ENCODE measurements at regions not wholly inside any gene's neighbourhood (a gene's known extent, or its start where the extent isn't known, plus 50 kb on each side); places are given as distances from the start of the nearest gene placed in this dataset.
A peak's percentile ranks its signal among the peaks of the same experiment; 100 is the strongest.

GRCh38 chr12:124680863-124681778 is 113.7 kb upstream of the NCOR2 start:
- Histone ChIP-seq H3K27me3 (ENCODE audit: control insufficient read depth in 3 of 3, insufficient read depth in 3 of 3, low read length in 3 of 3) (peaks cover 0 to 3% (median 0%) of the 10 kb centered on the region in 3 donors), H3K4me1 (ENCODE audit: control insufficient read depth in 3 of 3, insufficient read depth in 2 of 3, low read depth in 1 of 3, low read length in 2 of 3) (peaks cover 0 to 35% (median 0%) of the 10 kb centered on the region in 3 donors), H3K27ac (ENCODE audit: low read depth in 1 of 3, low read length in 2 of 3) (peak overlapping the region in 1 of 3 donors; percentile 88), H3K9me3 (ENCODE audit: control insufficient read depth in 2 of 2, insufficient read depth in 1 of 2, low read depth in 1 of 2, low read length in 1 of 2) (no peaks in the 10 kb centered on the region), H3K36me3 (ENCODE audit: control insufficient read depth in 3 of 3, insufficient read depth in 2 of 3, low read depth in 1 of 3, low read length in 3 of 3) (no peaks in the 10 kb centered on the region), H3K4me3 (ENCODE audit: low read depth in 1 of 3, low read length in 3 of 3) (no peak overlapping the region)
- FAIRE-seq (no peak), DNase-seq (peak in 1 of 2 donors; percentile 15)
- 69 to 80% (median 79%) methylated on average over 21 of the region's 21 CpGs for WGBS, 3 donors

GRCh38 chr12:124679533-124680371 is 112.3 kb upstream of the NCOR2 start:
- Histone ChIP-seq H3K36me3 (ENCODE audit: control insufficient read depth in 3 of 3, insufficient read depth in 2 of 3, low read depth in 1 of 3, low read length in 3 of 3) (no peaks in the 10 kb centered on the region), H3K4me1 (ENCODE audit: control insufficient read depth in 3 of 3, insufficient read depth in 2 of 3, low read depth in 1 of 3, low read length in 2 of 3) (peaks cover 0 to 32% (median 0%) of the 10 kb centered on the region in 3 donors), H3K4me3 (ENCODE audit: low read depth in 1 of 3, low read length in 3 of 3) (no peak overlapping the region), H3K9me3 (ENCODE audit: control insufficient read depth in 2 of 2, insufficient read depth in 1 of 2, low read depth in 1 of 2, low read length in 1 of 2) (no peaks in the 10 kb centered on the region), H3K27me3 (ENCODE audit: control insufficient read depth in 3 of 3, insufficient read depth in 3 of 3, low read length in 3 of 3) (no peaks in the 10 kb centered on the region), H3K27ac (ENCODE audit: low read depth in 1 of 3, low read length in 2 of 3) (peak overlapping the region in 1 of 3 donors; percentile 11)
- DNase-seq: no peak
- WGBS, 3 donors: 63 to 73% (median 64%) methylated on average over 17 of the region's 17 CpGs
- no peak for FAIRE-seq

GRCh38 chr12:124679047-124679446 is 111.6 kb upstream of the NCOR2 start:
- 57 to 91% (median 89%) methylated on average over 4 of the region's 4 CpGs for WGBS, 3 donors
- H3K27ac ChIP-seq (ENCODE audit: low read depth in 1 of 3, low read length in 2 of 3): peak overlapping the region in 1 of 3 donors; percentile 11
- DNase-seq (no peak), FAIRE-seq (no peak)
- H3K4me3 ChIP-seq (ENCODE audit: low read depth in 1 of 3, low read length in 3 of 3): no peak overlapping the region
- H3K36me3 ChIP-seq (ENCODE audit: control insufficient read depth in 3 of 3, insufficient read depth in 2 of 3, low read depth in 1 of 3, low read length in 3 of 3): no peaks in the 10 kb centered on the region
- H3K9me3 ChIP-seq (ENCODE audit: control insufficient read depth in 2 of 2, insufficient read depth in 1 of 2, low read depth in 1 of 2, low read length in 1 of 2): no peaks in the 10 kb centered on the region
- peaks cover 0 to 28% (median 0%) of the 10 kb centered on the region in 3 donors for H3K4me1 ChIP-seq (ENCODE audit: control insufficient read depth in 3 of 3, insufficient read depth in 2 of 3, low read depth in 1 of 3, low read length in 2 of 3)
- no peaks in the 10 kb centered on the region for H3K27me3 ChIP-seq (ENCODE audit: control insufficient read depth in 3 of 3, insufficient read depth in 3 of 3, low read length in 3 of 3)

- 64 to 74% (median 73%) methylated on average over 12 to 15 of the region's 15 CpGs for WGBS, 3 donors
- Histone ChIP-seq H3K4me1 (ENCODE audit: control insufficient read depth in 3 of 3, insufficient read depth in 2 of 3, low read depth in 1 of 3, low read length in 2 of 3) (peaks cover 0 to 28% (median 0%) of the 10 kb centered on the region in 3 donors), H3K27ac (ENCODE audit: low read depth in 1 of 3, low read length in 2 of 3) (no peak overlapping the region), H3K27me3 (ENCODE audit: control insufficient read depth in 3 of 3, insufficient read depth in 3 of 3, low read length in 3 of 3) (no peaks in the 10 kb centered on the region), H3K4me3 (ENCODE audit: low read depth in 1 of 3, low read length in 3 of 3) (no peak overlapping the region), H3K36me3 (ENCODE audit: control insufficient read depth in 3 of 3, insufficient read depth in 2 of 3, low read depth in 1 of 3, low read length in 3 of 3) (no peaks in the 10 kb centered on the region), H3K9me3 (ENCODE audit: control insufficient read depth in 2 of 2, insufficient read depth in 1 of 2, low read depth in 1 of 2, low read length in 1 of 2) (no peaks in the 10 kb centered on the region)
- DNase-seq (no peak), FAIRE-seq (no peak)
These were observed 111.0 kb upstream of the NCOR2 start for GRCh38 chr12:124678421-124678893.

- 89 to 91% (median 89%) methylated on average over 21 of the region's 21 CpGs for WGBS, 3 donors
- DNase-seq: no peak
- Histone ChIP-seq H3K27ac (ENCODE audit: low read depth in 1 of 3, low read length in 2 of 3) (no peak overlapping the region), H3K27me3 (ENCODE audit: control insufficient read depth in 3 of 3, insufficient read depth in 3 of 3, low read length in 3 of 3) (no peaks in the 10 kb centered on the region), H3K4me3 (ENCODE audit: low read depth in 1 of 3, low read length in 3 of 3) (no peak overlapping the region), H3K9me3 (ENCODE audit: control insufficient read depth in 2 of 2, insufficient read depth in 1 of 2, low read depth in 1 of 2, low read length in 1 of 2) (no peaks in the 10 kb centered on the region), H3K4me1 (ENCODE audit: control insufficient read depth in 3 of 3, insufficient read depth in 2 of 3, low read depth in 1 of 3, low read length in 2 of 3) (peaks cover 0 to 21% (median 0%) of the 10 kb centered on the region in 3 donors), H3K36me3 (ENCODE audit: control insufficient read depth in 3 of 3, insufficient read depth in 2 of 3, low read depth in 1 of 3, low read length in 3 of 3) (no peaks in the 10 kb centered on the region)
- FAIRE-seq: no peak
These were observed 110.3 kb upstream of the NCOR2 start for GRCh38 chr12:124677552-124678356.

- 92 to 93% (median 93%) methylated on average over 38 to 42 of the region's 42 CpGs for WGBS, 3 donors
- H3K27ac ChIP-seq (ENCODE audit: low read depth in 1 of 3, low read length in 2 of 3): peak overlapping the region in 1 of 3 donors; percentile 41
- FAIRE-seq: no peak
These were observed 109.5 kb upstream of the NCOR2 start for GRCh38 chr12:124676714-124677462.

GRCh38 chr12:124675881-124676713 is 108.7 kb upstream of the NCOR2 start:
- FAIRE-seq (no peak), DNase-seq (no peak)
- Histone ChIP-seq H3K36me3 (ENCODE audit: control insufficient read depth in 3 of 3, insufficient read depth in 2 of 3, low read depth in 1 of 3, low read length in 3 of 3) (no peaks in the 10 kb centered on the region), H3K9me3 (ENCODE audit: control insufficient read depth in 2 of 2, insufficient read depth in 1 of 2, low read depth in 1 of 2, low read length in 1 of 2) (no peaks in the 10 kb centered on the region), H3K4me1 (ENCODE audit: control insufficient read depth in 3 of 3, insufficient read depth in 2 of 3, low read depth in 1 of 3, low read length in 2 of 3) (peaks cover 0 to 8% (median 0%) of the 10 kb centered on the region in 3 donors), H3K27me3 (ENCODE audit: control insufficient read depth in 3 of 3, insufficient read depth in 3 of 3, low read length in 3 of 3) (no peaks in the 10 kb centered on the region), H3K4me3 (ENCODE audit: low read depth in 1 of 3, low read length in 3 of 3) (no peak overlapping the region), H3K27ac (ENCODE audit: low read depth in 1 of 3, low read length in 2 of 3) (peak overlapping the region in 1 of 3 donors; percentile 41)
- 68 to 89% (median 75%) methylated on average over 33 to 36 of the region's 36 CpGs for WGBS, 3 donors

More at GRCh38 chr12:124676714-124677462, 109.5 kb upstream of the NCOR2 start:
- no peak for DNase-seq
- no peak overlapping the region for H3K4me3 ChIP-seq (ENCODE audit: low read depth in 1 of 3, low read length in 3 of 3)
- peaks cover 0 to 12% (median 0%) of the 10 kb centered on the region in 3 donors for H3K4me1 ChIP-seq (ENCODE audit: control insufficient read depth in 3 of 3, insufficient read depth in 2 of 3, low read depth in 1 of 3, low read length in 2 of 3)
- no peaks in the 10 kb centered on the region for H3K27me3 ChIP-seq (ENCODE audit: control insufficient read depth in 3 of 3, insufficient read depth in 3 of 3, low read length in 3 of 3)
- H3K36me3 ChIP-seq (ENCODE audit: control insufficient read depth in 3 of 3, insufficient read depth in 2 of 3, low read depth in 1 of 3, low read length in 3 of 3): no peaks in the 10 kb centered on the region
- no peaks in the 10 kb centered on the region for H3K9me3 ChIP-seq (ENCODE audit: control insufficient read depth in 2 of 2, insufficient read depth in 1 of 2, low read depth in 1 of 2, low read length in 1 of 2)

Measured in small intestine (tissue), 7 donors.